RPMI7951 (cell line): ENCODE measurements at regions not wholly inside any gene's neighbourhood (a gene's known extent, or its start where the extent isn't known, plus 50 kb on each side); places are given as distances from the start of the nearest gene placed in this dataset.
"Not testable (repeated sequence)": the region's sequence is repeated elsewhere in the genome, so short reads cannot be mapped to it uniquely, and the experiment has no call there.

Experiments
- DNase-seq: peaks from one replicate; pipeline ENCODE4 v3.0.0-alpha.2; 2012; ENCODE audit warnings: low read depth

GRCh38 chr21:19992540-19992939, 1005.7 kb upstream of the NCAM2 start:
- no peak for DNase-seq

GRCh38 chr21:19993268-19993667, 1004.9 kb upstream of the NCAM2 start:
- DNase-seq = no peak

GRCh38 chr21:19995253-19995652, 1003.0 kb upstream of the NCAM2 start:
- DNase-seq = no peak

GRCh38 chr21:19998453-19998852, 999.8 kb upstream of the NCAM2 start:
- DNase-seq = no peak

GRCh38 chr21:19999369-20000272, 998.6 kb upstream of the NCAM2 start:
- DNase-seq = no peak

- DNase-seq = no peak
Measured at GRCh38 chr21:20004367-20004766, 993.8 kb upstream of the NCAM2 start.

- no peak for DNase-seq
Measured at GRCh38 chr21:20010691-20011200, 987.5 kb upstream of the NCAM2 start.

- DNase-seq = no peak
Measured at GRCh38 chr21:20013851-20014250, 984.4 kb upstream of the NCAM2 start.

GRCh38 chr21:20016435-20017005, 981.7 kb upstream of the NCAM2 start:
- no peak for DNase-seq

- DNase-seq = no peak
Measured at GRCh38 chr21:20020026-20020425, 978.2 kb upstream of the NCAM2 start.

GRCh38 chr21:20023193-20023592, 975.0 kb upstream of the NCAM2 start:
- DNase-seq = no peak

GRCh38 chr21:20024741-20025140, 973.5 kb upstream of the NCAM2 start:
- DNase-seq = no peak

- DNase-seq = no peak
Measured at GRCh38 chr21:20026543-20026942, 971.7 kb upstream of the NCAM2 start.

GRCh38 chr21:20030390-20030789, 967.8 kb upstream of the NCAM2 start:
- no peak for DNase-seq

GRCh38 chr21:20031807-20032206, 966.4 kb upstream of the NCAM2 start:
- DNase-seq = no peak

- DNase-seq = no peak
Measured at GRCh38 chr21:20040768-20041167, 957.4 kb upstream of the NCAM2 start.

GRCh38 chr21:20045197-20045596, 953.0 kb upstream of the NCAM2 start:
- no peak for DNase-seq

- not testable (repeated sequence) for DNase-seq
Measured at GRCh38 chr21:20048130-20048837, 949.9 kb upstream of the NCAM2 start.

GRCh38 chr21:20083336-20083735, 914.9 kb upstream of the NCAM2 start:
- DNase-seq = no peak

GRCh38 chr21:20083925-20084324, 914.3 kb upstream of the NCAM2 start:
- DNase-seq = no peak

GRCh38 chr21:20086508-20086907, 911.7 kb upstream of the NCAM2 start:
- no peak for DNase-seq

GRCh38 chr21:20106368-20106767, 891.8 kb upstream of the NCAM2 start:
- DNase-seq = no peak

GRCh38 chr21:20108016-20108415, 890.2 kb upstream of the NCAM2 start:
- no peak for DNase-seq
